RWPE1 (cell line): ENCODE measurements at regions not wholly inside any gene's neighbourhood (a gene's known extent, or its start where the extent isn't known, plus 50 kb on each side); places are given as distances from the start of the nearest gene placed in this dataset.

Source experiments
- CTCF ChIA-PET: fragments of 350-600 bp; sonication (Branson Sonifier 250); formaldehyde crosslinking; extraction: SDS; loops from one replicate; lab custom pipeline; 2021; lab: Yijun Ruan, JAX
- POLR2A ChIA-PET: fragments of 400-600 bp; formaldehyde crosslinking; extraction: SDS; loops from one replicate; lab custom pipeline; 2020; ENCODE audit warnings: antibody characterized with exemption; ENCODE audit not compliant: low non-redundant PET; lab: Yijun Ruan, JAX
- DNase-seq: peaks from one replicate; pipeline ENCODE4 v3.0.0; 2012; ENCODE audit warnings: low spot score
- H3K27ac ChIP-seq: fragments of 450-650 bp; 2 replicates; pipeline ENCODE4 v1.5.1; 2017
- CTCF ChIP-seq: fragments of 450-650 bp; conservative IDR thresholded peaks from 2 replicates; pipeline ENCODE4 v1.5.1; 2017; ENCODE audit warnings: low read depth, mild to moderate bottlenecking

- no peak for DNase-seq
- TF ChIP-seq CTCF = no peak
- no peak overlapping the region for H3K27ac ChIP-seq
- ChIA-PET CTCF (no interaction called here), POLR2A (no interaction called here)
These were observed 1398.8 kb downstream of the TBC1D22A start for GRCh38 chr22:48161298-48161697.

GRCh38 chr22:48157676-48158075 is 1395.2 kb downstream of the TBC1D22A start:
- H3K27ac ChIP-seq = no peak overlapping the region
- no peak for TF ChIP-seq CTCF
- ChIA-PET POLR2A (no interaction called here), CTCF (no interaction called here)
- no peak for DNase-seq

- ChIA-PET POLR2A (no interaction called here), CTCF (no interaction called here)
- no peak overlapping the region for H3K27ac ChIP-seq
- no peak for TF ChIP-seq CTCF
- no peak for DNase-seq
These were observed 1394.3 kb downstream of the TBC1D22A start for GRCh38 chr22:48156603-48157355.

- no peak overlapping the region for H3K27ac ChIP-seq
- no peak for DNase-seq
- CTCF ChIA-PET = no interaction called here
- POLR2A ChIA-PET = no interaction called here
- no peak for TF ChIP-seq CTCF
These were observed 1393.0 kb downstream of the TBC1D22A start for GRCh38 chr22:48155446-48155845.

- ChIA-PET CTCF (no interaction called here), POLR2A (no interaction called here)
- no peak overlapping the region for H3K27ac ChIP-seq
- DNase-seq = no peak
- no peak for TF ChIP-seq CTCF
These were observed 1392.4 kb downstream of the TBC1D22A start for GRCh38 chr22:48154943-48155240.

- TF ChIP-seq CTCF = no peak
- no peak overlapping the region for H3K27ac ChIP-seq
- ChIA-PET POLR2A (no interaction called here), CTCF (no interaction called here)
- DNase-seq = no peak
These were observed 1391.9 kb downstream of the TBC1D22A start for GRCh38 chr22:48154169-48154942.
